ENCODE measurements at regions not wholly inside any gene's neighbourhood (a gene's known extent, or its start where the extent isn't known, plus 50 kb on each side); places are given as distances from the start of the nearest gene placed in this dataset.
"Not testable (repeated sequence)": the region's sequence is repeated elsewhere in the genome, so short reads cannot be mapped to it uniquely, and the experiment has no call there.

DNA sequence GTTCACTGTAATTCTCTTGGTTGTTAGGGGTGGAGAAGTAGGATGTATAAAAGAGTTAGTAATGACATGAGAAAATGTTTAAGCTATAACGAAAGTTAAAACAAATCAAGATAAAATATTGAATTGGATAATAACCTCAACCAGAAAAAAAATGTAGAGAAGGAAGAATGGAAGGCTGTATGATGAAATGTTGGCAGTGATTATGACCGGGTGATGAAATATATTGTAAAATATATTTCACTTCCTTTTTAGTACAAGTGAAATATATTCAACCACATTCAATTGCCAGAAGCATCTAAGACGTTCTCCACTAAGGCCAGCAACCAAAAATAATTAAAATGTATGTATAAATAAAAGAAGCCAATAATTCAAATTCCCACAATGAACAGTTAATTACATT lies 309.3 kb upstream of the FGF13 start:
- no peak for DNase-seq

GRCh38 chrX:139018436-139018835 lies 306.9 kb upstream of the FGF13 start:
- DNase-seq: no peak

DNA sequence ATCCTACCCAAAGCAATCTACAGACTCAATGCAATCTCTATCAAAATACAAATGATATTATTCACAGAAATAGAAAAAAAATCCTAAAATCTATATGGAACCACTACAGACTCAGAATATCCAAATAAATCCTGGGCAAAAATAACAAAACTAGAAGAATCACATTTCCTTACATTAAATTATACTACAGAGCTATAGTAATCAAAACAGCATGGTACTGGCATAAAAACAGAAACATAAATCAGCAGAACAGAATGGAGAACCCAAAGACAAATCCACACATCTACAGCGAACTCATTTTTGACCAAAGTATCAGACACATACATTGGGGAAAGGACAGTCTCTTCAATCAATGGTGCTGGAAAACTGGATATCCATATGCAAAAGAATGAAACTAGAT lies 304.1 kb upstream of the FGF13 start:
- no peak for DNase-seq

- no peak for DNase-seq
Observed at GRCh38 chrX:139008185-139008584, 296.7 kb upstream of the FGF13 start.

DNA sequence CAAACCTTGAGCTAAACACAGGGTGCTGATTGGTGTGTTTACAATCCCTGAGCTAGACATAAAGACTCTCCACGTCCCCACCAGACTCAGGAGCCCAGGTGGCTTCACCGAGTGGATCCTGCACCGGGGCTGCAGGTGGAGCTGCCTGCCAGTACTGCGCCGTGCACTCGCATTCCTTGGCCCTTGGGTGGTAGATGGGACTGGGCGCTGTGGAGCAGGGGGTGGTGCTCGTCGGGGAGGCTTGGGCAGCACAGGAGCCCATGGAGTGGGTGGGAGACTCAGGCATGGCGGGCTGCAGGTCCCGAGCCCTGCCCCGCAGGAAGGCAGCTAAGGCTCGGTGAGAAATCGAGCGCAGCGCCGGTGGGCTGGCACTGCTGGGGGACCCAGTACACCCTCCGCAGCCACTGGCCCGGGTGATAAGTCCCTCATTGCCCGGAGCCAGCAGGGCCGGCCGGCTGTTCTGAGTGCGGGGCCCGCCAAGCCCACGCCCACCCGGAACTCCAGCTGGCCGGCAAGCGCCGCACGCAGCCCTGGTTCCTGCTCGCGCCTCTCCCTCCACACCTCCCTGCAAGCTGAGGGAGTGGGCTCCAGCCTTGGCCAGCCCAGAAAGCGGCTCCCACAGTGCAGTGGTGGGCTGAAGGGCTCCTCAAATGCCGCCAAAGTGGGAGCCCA lies 292.5 kb upstream of the FGF13 start:
- not testable (repeated sequence) for DNase-seq

DNA sequence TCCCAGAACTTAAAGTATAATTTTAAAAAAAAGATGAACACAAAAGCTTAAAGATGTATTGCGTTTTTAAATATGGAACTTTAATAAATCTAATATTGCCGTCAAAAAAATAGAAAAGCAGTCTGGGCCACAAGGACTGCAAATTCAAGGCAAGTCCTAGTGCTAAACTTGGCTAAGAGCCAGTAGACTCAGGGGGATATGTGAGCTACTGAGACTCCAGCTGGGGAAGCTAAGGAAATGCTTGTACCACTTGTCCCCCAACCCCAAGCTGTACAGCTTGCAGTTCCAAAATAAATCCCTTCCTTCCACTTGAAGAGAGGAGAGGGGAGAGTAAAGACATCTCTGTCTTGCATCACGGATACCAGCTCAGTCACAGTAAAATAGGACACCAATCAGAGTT lies 290.8 kb upstream of the FGF13 start:
- DNase-seq: no peak

- DNase-seq: no peak
Observed at GRCh38 chrX:138996268-138996667, 284.8 kb upstream of the FGF13 start.

GRCh38 chrX:138995458-138995857 lies 283.9 kb upstream of the FGF13 start:
- no peak for DNase-seq

DNA sequence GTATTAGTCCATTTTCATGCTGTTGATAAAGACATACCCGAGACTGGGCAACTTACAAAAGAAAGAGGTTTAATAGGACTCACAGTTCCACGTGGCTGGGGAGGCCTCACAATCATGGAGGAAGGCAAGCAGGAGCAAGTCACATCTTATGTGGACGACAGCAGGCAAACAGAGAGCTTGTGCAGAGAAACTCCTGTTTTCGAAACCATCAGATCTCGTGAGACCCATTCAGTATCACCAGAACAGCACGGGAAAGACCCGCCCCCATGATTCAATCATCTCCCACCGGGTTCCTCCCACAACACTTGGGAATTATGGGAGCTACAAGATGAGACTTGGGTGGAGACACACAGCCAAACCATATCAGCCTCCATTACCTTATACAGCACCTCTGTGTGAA lies 278.9 kb upstream of the FGF13 start:
- DNase-seq: not testable (repeated sequence)

DNA sequence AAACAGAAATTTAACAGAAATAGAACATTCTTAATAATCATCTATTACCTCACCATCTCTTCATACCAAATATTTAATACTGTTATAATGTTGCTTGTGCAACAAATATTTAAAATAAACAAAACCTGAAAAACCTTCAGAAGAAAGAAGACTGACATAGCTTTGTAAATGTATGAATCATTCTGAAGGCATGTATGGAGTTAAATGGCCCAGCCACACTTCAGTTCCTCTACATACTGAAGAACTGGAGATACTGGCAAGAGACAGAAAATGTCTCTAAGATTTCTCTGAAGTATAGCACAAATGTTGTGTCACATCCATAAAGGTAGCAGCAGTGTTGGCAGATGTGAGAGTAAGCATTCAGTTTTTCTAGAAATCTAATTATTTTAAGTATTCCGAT lies 275.3 kb upstream of the FGF13 start:
- no peak for DNase-seq

DNA sequence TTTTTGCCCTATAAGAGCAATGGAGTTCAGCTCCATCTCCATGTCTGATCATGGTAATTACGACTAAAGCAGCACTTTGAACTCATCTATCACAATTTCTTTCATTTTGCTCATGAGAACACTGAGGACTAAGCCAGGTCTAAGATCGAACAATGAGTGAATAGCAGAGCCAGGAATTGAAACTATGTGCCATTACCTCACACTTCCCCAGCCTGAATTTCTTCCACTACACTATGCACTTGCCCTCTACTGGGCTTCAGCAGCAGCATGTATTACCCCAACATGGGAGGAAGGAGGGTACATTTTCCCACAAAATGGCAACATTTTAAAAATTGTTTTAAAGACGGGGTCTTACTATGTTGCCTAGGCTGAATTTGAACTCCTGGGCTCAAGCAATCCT lies 274.7 kb upstream of the FGF13 start:
- no peak for DNase-seq

GRCh38 chrX:138982365-138982764 lies 270.8 kb upstream of the FGF13 start:
- no peak for DNase-seq

- DNase-seq: no peak
Observed at GRCh38 chrX:138964501-138964900, 253.0 kb upstream of the FGF13 start.

GRCh38 chrX:138962419-138962818 lies 250.9 kb upstream of the FGF13 start:
- not testable (repeated sequence) for DNase-seq

DNA sequence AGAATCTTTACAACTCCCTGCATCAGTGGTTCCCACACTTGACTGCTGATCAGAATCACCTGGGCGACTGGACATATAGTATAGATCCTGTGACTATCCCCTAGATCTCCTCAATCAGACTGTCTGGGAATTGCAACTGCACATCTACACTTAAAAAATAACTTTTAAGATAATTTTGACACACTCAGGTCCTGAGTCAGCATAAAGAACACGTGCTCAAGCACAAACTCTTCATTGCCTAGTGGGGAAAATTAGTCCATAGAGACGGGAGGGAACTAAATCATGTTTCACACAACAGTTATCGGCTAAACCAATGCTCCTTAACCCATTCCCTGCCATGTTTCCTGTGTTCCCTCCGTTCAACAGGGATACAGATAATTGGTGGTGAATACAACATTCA lies 243.5 kb upstream of the FGF13 start:
- DNase-seq: no peak

GRCh38 chrX:138946926-138947325 lies 235.4 kb upstream of the FGF13 start:
- no peak for DNase-seq

DNA sequence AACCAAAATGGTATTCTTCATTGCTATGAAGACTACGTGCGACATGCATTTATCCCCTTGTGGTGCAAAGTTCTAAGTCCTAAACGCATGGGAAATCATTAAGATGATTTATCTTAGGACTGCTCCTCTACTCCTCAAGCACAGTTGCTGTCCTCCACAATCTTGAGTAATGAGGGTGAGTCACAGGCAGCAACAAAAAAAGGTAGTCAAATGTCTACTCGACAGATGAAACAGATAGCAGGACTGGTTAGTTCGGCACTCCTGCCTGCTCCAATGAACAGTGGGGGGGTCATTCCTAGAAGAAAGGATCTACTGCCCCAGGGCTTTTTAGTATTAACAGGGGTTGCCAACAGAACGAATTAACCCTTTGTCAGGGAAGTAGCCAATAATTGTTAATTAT lies 233.7 kb upstream of the FGF13 start:
- DNase-seq: no peak

GRCh38 chrX:138939038-138939437 lies 227.5 kb upstream of the FGF13 start:
- DNase-seq: no peak

DNA sequence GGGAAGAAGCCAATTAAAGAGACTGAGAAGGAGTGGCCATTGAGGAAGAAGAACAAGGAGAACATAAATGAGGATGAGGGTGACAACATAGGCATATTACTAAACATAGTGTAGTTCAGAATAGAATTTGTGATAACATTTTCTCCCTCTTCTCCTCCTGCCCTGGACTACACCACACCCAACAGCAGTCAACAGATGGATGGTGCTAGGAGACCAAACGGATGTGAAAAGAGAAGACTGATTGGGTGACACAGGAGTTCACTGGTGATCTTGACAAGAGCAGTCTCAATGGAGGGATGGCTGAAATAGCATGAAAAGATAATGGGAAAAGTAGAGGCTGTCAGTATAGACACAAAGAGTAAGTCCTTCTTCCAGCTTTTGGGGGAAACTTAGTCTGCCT lies 226.5 kb upstream of the FGF13 start:
- DNase-seq: no peak

- DNase-seq: no peak
Observed at GRCh38 chrX:138931212-138931611, 219.7 kb upstream of the FGF13 start.

DNA sequence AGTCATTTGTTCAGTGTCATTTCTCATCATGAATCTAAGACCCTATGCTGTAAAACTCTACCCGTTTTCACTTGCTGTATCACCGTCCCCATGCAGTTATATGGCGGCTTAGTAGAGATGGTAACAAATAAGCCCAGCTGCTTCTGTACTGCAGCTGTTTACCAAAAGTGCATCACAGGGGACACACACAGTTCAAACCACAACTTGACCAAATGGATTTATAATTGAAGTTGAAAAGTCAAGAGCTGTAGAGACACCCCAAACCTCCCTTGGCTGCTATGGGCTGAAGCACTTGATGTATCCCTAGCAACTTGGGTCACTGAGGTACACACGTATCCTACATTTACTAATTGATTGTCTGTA lies 219.0 kb upstream of the FGF13 start:
- DNase-seq: no peak

DNA sequence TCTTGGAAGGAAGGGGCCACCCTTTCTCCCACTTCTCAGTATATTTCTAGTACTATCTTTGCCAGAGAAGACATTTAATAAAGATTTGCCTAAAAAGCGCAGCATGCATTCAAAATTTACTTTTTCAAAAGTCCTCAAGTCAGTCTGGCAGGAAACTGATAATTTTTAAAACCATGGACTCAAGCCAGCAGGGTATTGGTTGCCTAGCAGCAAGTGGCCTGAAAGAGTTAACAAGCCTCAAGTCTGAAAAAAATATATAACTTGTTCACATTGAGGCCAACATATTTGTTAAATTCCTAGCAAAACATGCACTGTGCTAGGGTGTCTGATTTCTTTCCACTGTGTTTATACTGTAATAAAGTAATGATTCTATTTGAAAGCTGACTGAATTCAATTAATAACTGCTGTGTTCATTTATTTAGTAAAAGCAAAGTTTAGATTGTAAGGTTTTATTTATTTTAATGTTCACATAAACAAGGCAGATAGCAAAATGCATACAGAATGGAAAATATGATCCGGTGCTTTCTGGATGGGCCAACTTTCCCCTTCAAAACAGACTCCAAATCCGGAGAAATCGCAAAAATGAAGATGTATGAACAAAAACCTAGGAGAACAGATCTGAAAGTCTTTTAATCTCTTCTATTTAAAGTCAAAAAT lies 218.5 kb upstream of the FGF13 start:
- no peak for DNase-seq

- no peak for DNase-seq
Observed at GRCh38 chrX:138928737-138929459, 217.4 kb upstream of the FGF13 start.

GRCh38 chrX:138925330-138925729 lies 213.8 kb upstream of the FGF13 start:
- DNase-seq: no peak
